H9 (cell line): ENCODE measurements at regions not wholly inside any gene's neighbourhood (a gene's known extent, or its start where the extent isn't known, plus 50 kb on each side); places are given as distances from the start of the nearest gene placed in this dataset.
A peak's percentile ranks its signal among the peaks of the same experiment; 100 is the strongest.

Experiments
- DNase-seq: peaks from one replicate; pipeline ENCODE4 v3.0.0-alpha.2; 2017
- H2AFZ ChIP-seq: one replicate; pipeline ENCODE4 v1.6.1; 2013; ENCODE audit warnings: mild to moderate bottlenecking, low read length, control low read depth, moderate library complexity
- H2AK5ac ChIP-seq: 2 replicates; pipeline ENCODE4 v1.6.1; 2013; ENCODE audit warnings: low read length, control low read depth, mixed read lengths; ENCODE audit not compliant: insufficient read length
- H2BK120ac ChIP-seq: one replicate; pipeline ENCODE4 v1.6.1; 2013; ENCODE audit warnings: low read depth, mild to moderate bottlenecking, low read length, control low read depth, inconsistent platforms; ENCODE audit not compliant: poor library complexity, severe bottlenecking
- H2BK12ac ChIP-seq: 2 replicates; pipeline ENCODE4 v1.6.1; 2013; ENCODE audit warnings: low read length, control low read depth, mixed read lengths, low read depth; ENCODE audit not compliant: insufficient read length
- H2BK15ac ChIP-seq: 2 replicates; pipeline ENCODE4 v1.6.1; 2013; ENCODE audit warnings: low read depth, low read length, control low read depth
- H2BK20ac ChIP-seq: one replicate; pipeline ENCODE4 v1.6.1; 2013; ENCODE audit warnings: low read depth, mild to moderate bottlenecking, low read length, control low read depth, inconsistent platforms; ENCODE audit not compliant: poor library complexity, severe bottlenecking
- H2BK5ac ChIP-seq: 2 replicates; pipeline ENCODE4 v1.6.1; 2013; ENCODE audit warnings: low read length, control low read depth, mixed read lengths; ENCODE audit not compliant: insufficient read length
- H3K14ac ChIP-seq: 2 replicates; pipeline ENCODE4 v1.6.1; 2013; ENCODE audit warnings: low read length, control low read depth; ENCODE audit not compliant: insufficient read depth
- H3K18ac ChIP-seq: 2 replicates; pipeline ENCODE4 v1.6.1; 2013; ENCODE audit warnings: low read depth, mild to moderate bottlenecking, mixed read lengths, low read length, control low read depth; ENCODE audit not compliant: insufficient read length
- H3K23ac ChIP-seq: 2 replicates; pipeline ENCODE4 v1.6.1; 2013; ENCODE audit warnings: low read length, control low read depth, mixed read lengths, low read depth; ENCODE audit not compliant: insufficient read length
- H3K23me2 ChIP-seq: 2 replicates; pipeline ENCODE4 v1.6.1; 2013; ENCODE audit warnings: low read depth, mild to moderate bottlenecking, mixed read lengths, low read length, control low read depth; ENCODE audit not compliant: insufficient read length, poor library complexity, severe bottlenecking
- H3K27ac ChIP-seq: 2 replicates; pipeline ENCODE4 v1.5.1; 2013; ENCODE audit warnings: low read length, control low read depth, mixed read lengths, low read depth; ENCODE audit not compliant: insufficient read length
- H3K27me3 ChIP-seq: 2 replicates; pipeline ENCODE4 v1.6.1; 2013; ENCODE audit warnings: low read length, control low read depth, inconsistent platforms; ENCODE audit not compliant: insufficient read depth
- H3K4ac ChIP-seq: 2 replicates; pipeline ENCODE4 v1.6.1; 2013; ENCODE audit warnings: low read depth, mild to moderate bottlenecking, control low read depth, inconsistent platforms, low read length, moderate library complexity
- H3K4me1 ChIP-seq: 2 replicates; pipeline ENCODE4 v1.6.1; 2013; ENCODE audit warnings: low read length, control low read depth, inconsistent platforms; ENCODE audit not compliant: insufficient read depth
- H3K4me2 ChIP-seq: 2 replicates; pipeline ENCODE4 v1.6.1; 2013; ENCODE audit warnings: low read length, control low read depth, mixed read lengths; ENCODE audit not compliant: insufficient read length, insufficient read depth
- H3K56ac ChIP-seq: 2 replicates; pipeline ENCODE4 v1.6.1; 2013; ENCODE audit warnings: low read depth, mild to moderate bottlenecking, mixed read lengths, low read length, control low read depth; ENCODE audit not compliant: insufficient read length
- H3K79me1 ChIP-seq: 2 replicates; pipeline ENCODE4 v1.6.1; 2013; ENCODE audit warnings: low read depth, mild to moderate bottlenecking, moderate library complexity, low read length, control low read depth, inconsistent platforms; ENCODE audit not compliant: insufficient read depth, poor library complexity, severe bottlenecking
- H3K79me2 ChIP-seq: 2 replicates; pipeline ENCODE4 v1.6.1; 2013; ENCODE audit warnings: low read length, control low read depth, inconsistent platforms; ENCODE audit not compliant: insufficient read depth
- H3K9ac ChIP-seq: 2 replicates; pipeline ENCODE4 v1.6.1; 2013; ENCODE audit warnings: low read length, control low read depth, mixed read lengths; ENCODE audit not compliant: insufficient read length; ENCODE audit errors: extremely low read depth
- H3K9me3 ChIP-seq: one replicate; pipeline ENCODE4 v1.6.1; 2013; ENCODE audit warnings: low read depth, low read length, inconsistent platforms; ENCODE audit not compliant: control insufficient read depth
- H3T11ph ChIP-seq: one replicate; pipeline ENCODE4 v1.6.1; 2013; ENCODE audit warnings: mild to moderate bottlenecking, low read length, control low read depth, inconsistent platforms
- H4K20me1 ChIP-seq: one replicate; pipeline ENCODE4 v1.6.1; 2013; ENCODE audit not compliant: control insufficient read depth, insufficient read length, insufficient read depth
- H4K5ac ChIP-seq: 2 replicates; pipeline ENCODE4 v1.6.1; 2013; ENCODE audit warnings: low read depth, mild to moderate bottlenecking, mixed read lengths, low read length, control low read depth; ENCODE audit not compliant: insufficient read length
- H4K8ac ChIP-seq: replicated peaks from 2 replicates; pipeline ENCODE4 v1.6.1; 2013; ENCODE audit warnings: low read length, control low read depth, mixed read lengths, low read depth; ENCODE audit not compliant: insufficient read length
- H4K91ac ChIP-seq: 2 replicates; pipeline ENCODE4 v1.6.1; 2013; ENCODE audit warnings: low read depth, mild to moderate bottlenecking, moderate library complexity, mixed read lengths, low read length, control low read depth; ENCODE audit not compliant: insufficient read length
- H3K27ac Mint-ChIP-seq, 3 experiments: 2 replicates in 2 of 3; 3 replicates in 1 of 3; pipeline ENCODE4 v1.8.0; 2020 to 2021; ENCODE audit warnings: mixed read lengths in 3 of 3, mild to moderate bottlenecking in 1 of 3, moderate library complexity in 1 of 3
- H3K27me3 Mint-ChIP-seq: 2 replicates; pipeline ENCODE4 v1.8.0; 2021; ENCODE audit warnings: low read depth, mild to moderate bottlenecking, moderate library complexity, mixed read lengths
- H3K36me3 Mint-ChIP-seq, 3 experiments: 2 replicates in 2 of 3; 3 replicates in 1 of 3; pipeline ENCODE4 v1.8.0; 2020 to 2021; ENCODE audit warnings: low read depth in 3 of 3, mixed read lengths in 3 of 3; ENCODE audit not compliant: insufficient read depth in 1 of 3
- H3K4me1 Mint-ChIP-seq, 2 experiments: 2 replicates each; pipeline ENCODE4 v1.8.0; 2020; ENCODE audit warnings: mixed read lengths in 2 of 2
- H3K4me3 Mint-ChIP-seq, 2 experiments: 2 replicates in 1 of 2; 3 replicates in 1 of 2; pipeline ENCODE4 v1.8.0; 2020 to 2021; ENCODE audit warnings: mild to moderate bottlenecking in 2 of 2, mixed read lengths in 2 of 2, moderate library complexity in 1 of 2
- H3K9me3 Mint-ChIP-seq, 2 experiments: 2 replicates in 1 of 2; 3 replicates in 1 of 2; pipeline ENCODE4 v1.8.0; 2020; ENCODE audit warnings: mild to moderate bottlenecking in 2 of 2, mixed read lengths in 2 of 2, moderate library complexity in 1 of 2
- CTCF ChIP-seq: fragments of 200-600 bp; sonication (generic); conservative IDR thresholded peaks from 3 replicates; pipeline ENCODE4 v1.8.0; 2021; ENCODE audit warnings: antibody characterized with exemption, mild to moderate bottlenecking
- WGBS: extraction: QIAGEN DNeasy Blood & Tissue Kit; methylation state at CpG from one replicate; pipeline ENCODE4 v1.1.7; 2013; ENCODE audit warnings: missing lambda C conversion rate, low lambda C conversion rate, mixed read lengths; ENCODE audit not compliant: insufficient read length; ENCODE audit errors: extremely low coverage; 5-methylcytosine and 5-hydroxymethylcytosine counted together

- Histone ChIP-seq H2BK120ac (no peak overlapping the region), H4K20me1 (no peaks in the 10 kb centered on the region), H4K5ac (peak overlapping the region; percentile 68), H3K27me3 (no peaks in the 10 kb centered on the region), H4K8ac (no peak overlapping the region), H3K79me1 (no peaks in the 10 kb centered on the region), H3K9me3 (no peaks in the 10 kb centered on the region), H2BK5ac (no peak overlapping the region), H2BK12ac (no peak overlapping the region), H3K4me2 (no peak overlapping the region), H3K23ac (no peak overlapping the region), H2BK20ac (no peak overlapping the region), H3K4ac (no peak overlapping the region), H3K27ac (no peak overlapping the region), H3K56ac (no peak overlapping the region), H3K4me1 (no peaks in the 10 kb centered on the region), H3K9ac (no peak overlapping the region), H3T11ph (no peak overlapping the region), H3K18ac (no peak overlapping the region), H2BK15ac (no peak overlapping the region), H3K23me2 (no peaks in the 10 kb centered on the region), H3K79me2 (no peaks in the 10 kb centered on the region), H4K91ac (no peak overlapping the region), H3K14ac (no peak overlapping the region), H2AK5ac (no peak overlapping the region), H2AFZ (no peak overlapping the region)
- H3K27ac Mint-ChIP-seq: no peak overlapping the region
- no CpG with 5 or more reads among the region's 2 CpGs for WGBS
- H3K4me1 Mint-ChIP-seq: no peaks in the 10 kb centered on the region
- no peaks in the 10 kb centered on the region; a peak in 2 of 7 replicates for H3K36me3 Mint-ChIP-seq
- no peaks in the 10 kb centered on the region for H3K27me3 Mint-ChIP-seq
- H3K9me3 Mint-ChIP-seq: no peaks in the 10 kb centered on the region
- no peak for TF ChIP-seq CTCF
- H3K4me3 Mint-ChIP-seq: no peak overlapping the region
- DNase-seq: no peak
These were observed 157.9 kb upstream of the RASA1 start for GRCh38 chr5:87109746-87110145.
